Liver (tissue), 8 donors: ENCODE measurements at regions not wholly inside any gene's neighbourhood (a gene's known extent, or its start where the extent isn't known, plus 50 kb on each side); places are given as distances from the start of the nearest gene placed in this dataset.

Experiments
- DNase-seq: peaks from one replicate; pipeline ENCODE4 v3.0.0-alpha.2; 2017; ENCODE audit warnings: low spot score
- H3K27ac ChIP-seq, 2 donors: one replicate each; pipeline ENCODE4 v1.7.0; 2013; ENCODE audit warnings: inconsistent platforms in 2 of 2, low read length in 2 of 2, control low read depth in 1 of 2, low read depth in 1 of 2, mild to moderate bottlenecking in 1 of 2
- H3K27me3 ChIP-seq, 4 donors: one replicate each; pipeline versions ENCODE4 v1.6.1 to v1.7.0; 2013; ENCODE audit warnings: low read length in 3 of 4, inconsistent platforms in 1 of 4, mild to moderate bottlenecking in 1 of 4, moderate library complexity in 1 of 4; ENCODE audit not compliant: control insufficient read depth in 4 of 4, insufficient read depth in 4 of 4
- H3K36me3 ChIP-seq, 4 donors: one replicate each; pipeline versions ENCODE4 v1.6.1 to v1.7.0; 2013; ENCODE audit warnings: low read length in 3 of 4, mild to moderate bottlenecking in 3 of 4, low read depth in 1 of 4, moderate library complexity in 1 of 4; ENCODE audit not compliant: control insufficient read depth in 4 of 4, insufficient read depth in 3 of 4
- H3K4me1 ChIP-seq, 4 donors: one replicate each; pipeline versions ENCODE4 v1.6.1 to v1.7.0; 2013; ENCODE audit warnings: low read length in 3 of 4, mild to moderate bottlenecking in 3 of 4, moderate library complexity in 1 of 4; ENCODE audit not compliant: control insufficient read depth in 4 of 4, insufficient read depth in 4 of 4
- H3K4me3 ChIP-seq, 3 donors: one replicate each; pipeline versions ENCODE4 v1.6.1 to v1.7.0; 2013; ENCODE audit warnings: low read length in 3 of 3, control low read depth in 1 of 3, low read depth in 1 of 3, mild to moderate bottlenecking in 1 of 3
- H3K9ac ChIP-seq, 2 donors: one replicate each; pipeline ENCODE4 v1.7.0; 2013; ENCODE audit warnings: low read length in 2 of 2, mild to moderate bottlenecking in 2 of 2, moderate library complexity in 2 of 2, control low read depth in 1 of 2, low read depth in 1 of 2
- H3K9me3 ChIP-seq, 4 donors: one replicate each; pipeline versions ENCODE4 v1.6.1 to v1.7.0; 2013; ENCODE audit warnings: low read length in 3 of 4; ENCODE audit not compliant: control insufficient read depth in 4 of 4
- FOXA1 ChIP-seq: IDR thresholded peaks from 2 replicates; pipeline ENCODE4 v1.6.1; 2016; ENCODE audit warnings: antibody characterized with exemption
- FOXA2 ChIP-seq: IDR thresholded peaks from 2 replicates; pipeline ENCODE4 v1.6.1; 2016; ENCODE audit warnings: antibody characterized with exemption
- HNF4A ChIP-seq, 2 donors: conservative IDR thresholded peaks; 2 replicates each; pipeline ENCODE4 v1.6.1; 2016; ENCODE audit warnings: antibody characterized with exemption in 2 of 2, mild to moderate bottlenecking in 2 of 2
- HNF4G ChIP-seq: IDR thresholded peaks from 2 replicates; pipeline ENCODE4 v1.6.1; 2016; ENCODE audit warnings: antibody characterized with exemption
- JUND ChIP-seq, 2 donors: IDR thresholded peaks; 2 replicates each; pipeline ENCODE4 v1.6.1; 2016; ENCODE audit warnings: antibody characterized with exemption in 2 of 2
- NR2F2 ChIP-seq: IDR thresholded peaks from 2 replicates; pipeline ENCODE4 v1.6.1; 2016; ENCODE audit warnings: antibody characterized with exemption
- RXRA ChIP-seq, 2 donors: IDR thresholded peaks; 2 replicates each; pipeline ENCODE4 v1.6.1; 2017 to 2018; ENCODE audit warnings: antibody characterized with exemption in 2 of 2, mild to moderate bottlenecking in 1 of 2
- TAF1 ChIP-seq: conservative IDR thresholded peaks from 2 replicates; pipeline ENCODE4 v1.6.1; 2016; ENCODE audit warnings: antibody characterized with exemption, mild to moderate bottlenecking
- YY1 ChIP-seq: IDR thresholded peaks from 2 replicates; pipeline ENCODE4 v1.6.1; 2016; ENCODE audit warnings: antibody characterized with exemption, mild to moderate bottlenecking
- WGBS: extraction: QIAGEN DNeasy Blood & Tissue Kit; methylation state at CpG from one replicate; pipeline ENCODE4 v1.1.7; 2013; 5-methylcytosine and 5-hydroxymethylcytosine counted together
- TF ChIP-seq, protein P1 (sequence below): IDR thresholded peaks from 2 replicates; pipeline ENCODE4 v1.6.1; 2016; ENCODE audit warnings: antibody characterized with exemption
- TF ChIP-seq, protein P2 (sequence below): IDR thresholded peaks from 2 replicates; pipeline ENCODE4 v1.6.1; 2016; ENCODE audit warnings: antibody characterized with exemption
- TF ChIP-seq, protein P3 (sequence below): fragments of 150-350 bp; IDR thresholded peaks from 2 replicates; pipeline ENCODE4 v1.5.1; 2017; ENCODE audit warnings: improper control_type of control experiment, low read depth, low read length; ENCODE audit not compliant: missing input control
- TF ChIP-seq, protein P4 (sequence below): IDR thresholded peaks from 2 replicates; pipeline ENCODE4 v1.6.1; 2016; ENCODE audit warnings: antibody characterized with exemption, mild to moderate bottlenecking
- donor health status: healthy.
- donor health status: healthy.
- donor health status: healthy.
- donor health status: healthy.
- donor health status: healthy.

DNA sequence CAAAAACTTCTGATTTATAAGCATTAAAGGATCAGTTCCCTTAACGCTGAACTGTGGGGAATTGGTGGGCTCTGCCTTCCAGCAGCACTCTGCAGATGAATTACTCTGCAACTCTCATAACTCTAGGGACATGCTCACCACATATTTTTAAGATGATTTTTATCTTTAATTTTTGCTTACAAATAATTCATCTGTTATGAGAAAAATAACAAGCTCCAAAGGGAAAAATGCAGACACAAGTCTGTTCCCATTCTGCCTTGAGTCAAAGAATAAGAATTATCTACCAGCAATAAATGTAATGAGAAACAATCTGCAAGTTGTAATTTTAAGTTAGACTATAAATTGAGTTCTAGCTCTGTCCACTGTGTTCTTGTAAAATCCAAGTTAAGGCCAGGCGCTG lies 133.1 kb upstream of the MDM1 start:
- WGBS, result 96% methylated on average over 2 of the region's 2 CpGs
- no peaks in the 10 kb centered on the region for H3K4me1 ChIP-seq
- no peak overlapping the region for H3K27ac ChIP-seq
- no peak for DNase-seq
- H3K9ac ChIP-seq, result no peak overlapping the region
- H3K9me3 ChIP-seq, result no peaks in the 10 kb centered on the region
- H3K36me3 ChIP-seq, result no peaks in the 10 kb centered on the region
- H3K27me3 ChIP-seq, result no peaks in the 10 kb centered on the region
- TF ChIP-seq YY1 (no peak), FOXA1 (no peak), HNF4G (no peak)
- TF ChIP-seq, protein P1, sequence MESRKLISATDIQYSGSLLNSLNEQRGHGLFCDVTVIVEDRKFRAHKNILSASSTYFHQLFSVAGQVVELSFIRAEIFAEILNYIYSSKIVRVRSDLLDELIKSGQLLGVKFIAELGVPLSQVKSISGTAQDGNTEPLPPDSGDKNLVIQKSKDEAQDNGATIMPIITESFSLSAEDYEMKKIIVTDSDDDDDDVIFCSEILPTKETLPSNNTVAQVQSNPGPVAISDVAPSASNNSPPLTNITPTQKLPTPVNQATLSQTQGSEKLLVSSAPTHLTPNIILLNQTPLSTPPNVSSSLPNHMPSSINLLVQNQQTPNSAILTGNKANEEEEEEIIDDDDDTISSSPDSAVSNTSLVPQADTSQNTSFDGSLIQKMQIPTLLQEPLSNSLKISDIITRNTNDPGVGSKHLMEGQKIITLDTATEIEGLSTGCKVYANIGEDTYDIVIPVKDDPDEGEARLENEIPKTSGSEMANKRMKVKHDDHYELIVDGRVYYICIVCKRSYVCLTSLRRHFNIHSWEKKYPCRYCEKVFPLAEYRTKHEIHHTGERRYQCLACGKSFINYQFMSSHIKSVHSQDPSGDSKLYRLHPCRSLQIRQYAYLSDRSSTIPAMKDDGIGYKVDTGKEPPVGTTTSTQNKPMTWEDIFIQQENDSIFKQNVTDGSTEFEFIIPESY, result no peak
- TF ChIP-seq, protein P2, sequence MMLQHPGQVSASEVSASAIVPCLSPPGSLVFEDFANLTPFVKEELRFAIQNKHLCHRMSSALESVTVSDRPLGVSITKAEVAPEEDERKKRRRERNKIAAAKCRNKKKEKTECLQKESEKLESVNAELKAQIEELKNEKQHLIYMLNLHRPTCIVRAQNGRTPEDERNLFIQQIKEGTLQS, result no peak
- no peak overlapping the region for H3K4me3 ChIP-seq

DNA sequence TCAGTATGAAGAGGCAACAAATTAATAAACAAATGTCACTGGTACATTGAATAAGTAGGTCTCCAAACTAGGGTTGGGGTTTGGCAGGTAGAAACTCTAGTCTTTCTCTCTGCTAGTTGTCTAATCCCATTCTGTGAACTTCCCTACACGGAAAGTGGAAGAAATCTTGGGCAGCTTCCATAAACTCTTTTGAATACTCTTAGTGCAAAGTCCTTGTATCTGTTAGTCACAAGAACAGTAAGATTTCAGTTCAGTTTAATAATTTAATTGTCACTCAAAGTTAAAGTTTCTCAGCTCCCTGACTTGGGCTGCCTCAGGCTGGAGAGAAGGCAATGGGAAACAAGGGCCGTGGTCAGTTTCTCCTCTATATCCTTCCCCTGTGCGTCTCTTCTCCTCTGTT lies 135.4 kb upstream of the MDM1 start:
- Histone ChIP-seq H3K27ac (no peak overlapping the region), H3K9ac (no peak overlapping the region), H3K9me3 (no peaks in the 10 kb centered on the region), H3K4me1 (no peaks in the 10 kb centered on the region), H3K4me3 (no peak overlapping the region), H3K36me3 (no peaks in the 10 kb centered on the region), H3K27me3 (no peaks in the 10 kb centered on the region)
- DNase-seq, result no peak
- WGBS, result 76% methylated on average over 3 of the region's 3 CpGs
- TF ChIP-seq, protein P1, result no peak
- TF ChIP-seq, protein P3, sequence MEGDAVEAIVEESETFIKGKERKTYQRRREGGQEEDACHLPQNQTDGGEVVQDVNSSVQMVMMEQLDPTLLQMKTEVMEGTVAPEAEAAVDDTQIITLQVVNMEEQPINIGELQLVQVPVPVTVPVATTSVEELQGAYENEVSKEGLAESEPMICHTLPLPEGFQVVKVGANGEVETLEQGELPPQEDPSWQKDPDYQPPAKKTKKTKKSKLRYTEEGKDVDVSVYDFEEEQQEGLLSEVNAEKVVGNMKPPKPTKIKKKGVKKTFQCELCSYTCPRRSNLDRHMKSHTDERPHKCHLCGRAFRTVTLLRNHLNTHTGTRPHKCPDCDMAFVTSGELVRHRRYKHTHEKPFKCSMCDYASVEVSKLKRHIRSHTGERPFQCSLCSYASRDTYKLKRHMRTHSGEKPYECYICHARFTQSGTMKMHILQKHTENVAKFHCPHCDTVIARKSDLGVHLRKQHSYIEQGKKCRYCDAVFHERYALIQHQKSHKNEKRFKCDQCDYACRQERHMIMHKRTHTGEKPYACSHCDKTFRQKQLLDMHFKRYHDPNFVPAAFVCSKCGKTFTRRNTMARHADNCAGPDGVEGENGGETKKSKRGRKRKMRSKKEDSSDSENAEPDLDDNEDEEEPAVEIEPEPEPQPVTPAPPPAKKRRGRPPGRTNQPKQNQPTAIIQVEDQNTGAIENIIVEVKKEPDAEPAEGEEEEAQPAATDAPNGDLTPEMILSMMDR, result no peak
- TF ChIP-seq FOXA1 (no peak), HNF4A (conservative IDR thresholded peaks at IDR 0.05) (no peak), NR2F2 (no peak), TAF1 (no peak), FOXA2 (no peak), RXRA (IDR thresholded peaks at IDR 0.05) (no peak), JUND (IDR thresholded peaks at IDR 0.05) (no peak), HNF4G (no peak)
- TF ChIP-seq, protein P4, sequence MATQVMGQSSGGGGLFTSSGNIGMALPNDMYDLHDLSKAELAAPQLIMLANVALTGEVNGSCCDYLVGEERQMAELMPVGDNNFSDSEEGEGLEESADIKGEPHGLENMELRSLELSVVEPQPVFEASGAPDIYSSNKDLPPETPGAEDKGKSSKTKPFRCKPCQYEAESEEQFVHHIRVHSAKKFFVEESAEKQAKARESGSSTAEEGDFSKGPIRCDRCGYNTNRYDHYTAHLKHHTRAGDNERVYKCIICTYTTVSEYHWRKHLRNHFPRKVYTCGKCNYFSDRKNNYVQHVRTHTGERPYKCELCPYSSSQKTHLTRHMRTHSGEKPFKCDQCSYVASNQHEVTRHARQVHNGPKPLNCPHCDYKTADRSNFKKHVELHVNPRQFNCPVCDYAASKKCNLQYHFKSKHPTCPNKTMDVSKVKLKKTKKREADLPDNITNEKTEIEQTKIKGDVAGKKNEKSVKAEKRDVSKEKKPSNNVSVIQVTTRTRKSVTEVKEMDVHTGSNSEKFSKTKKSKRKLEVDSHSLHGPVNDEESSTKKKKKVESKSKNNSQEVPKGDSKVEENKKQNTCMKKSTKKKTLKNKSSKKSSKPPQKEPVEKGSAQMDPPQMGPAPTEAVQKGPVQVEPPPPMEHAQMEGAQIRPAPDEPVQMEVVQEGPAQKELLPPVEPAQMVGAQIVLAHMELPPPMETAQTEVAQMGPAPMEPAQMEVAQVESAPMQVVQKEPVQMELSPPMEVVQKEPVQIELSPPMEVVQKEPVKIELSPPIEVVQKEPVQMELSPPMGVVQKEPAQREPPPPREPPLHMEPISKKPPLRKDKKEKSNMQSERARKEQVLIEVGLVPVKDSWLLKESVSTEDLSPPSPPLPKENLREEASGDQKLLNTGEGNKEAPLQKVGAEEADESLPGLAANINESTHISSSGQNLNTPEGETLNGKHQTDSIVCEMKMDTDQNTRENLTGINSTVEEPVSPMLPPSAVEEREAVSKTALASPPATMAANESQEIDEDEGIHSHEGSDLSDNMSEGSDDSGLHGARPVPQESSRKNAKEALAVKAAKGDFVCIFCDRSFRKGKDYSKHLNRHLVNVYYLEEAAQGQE, result no peak
